ENCODE measurements at regions not wholly inside any gene's neighbourhood (a gene's known extent, or its start where the extent isn't known, plus 50 kb on each side); places are given as distances from the start of the nearest gene placed in this dataset.
A peak's percentile ranks its signal among the peaks of the same experiment; 100 is the strongest.

DNA sequence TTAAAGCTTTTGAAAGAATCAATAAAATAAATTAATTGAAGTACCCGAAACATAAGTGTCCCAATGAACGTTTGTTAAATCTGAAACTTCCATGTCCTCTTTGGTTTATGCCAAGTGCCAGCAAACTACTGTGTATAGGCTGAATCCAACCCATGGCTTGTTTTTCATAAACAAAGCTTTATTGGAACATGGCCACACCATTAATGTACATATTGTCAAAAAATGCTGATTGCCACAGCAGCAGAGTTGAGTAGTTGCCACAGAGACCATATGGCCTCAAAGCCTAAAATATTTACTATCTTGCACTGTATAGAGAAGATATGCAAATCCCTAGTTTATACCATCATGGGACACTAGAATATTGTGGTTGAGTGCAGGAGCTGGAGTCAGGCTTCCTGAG lies 406.1 kb downstream of the MAFB start:
- H3K27ac ChIP-seq (ENCODE audit: low read depth in 2 of 2, low read length in 2 of 2): no peak overlapping the region

DNA sequence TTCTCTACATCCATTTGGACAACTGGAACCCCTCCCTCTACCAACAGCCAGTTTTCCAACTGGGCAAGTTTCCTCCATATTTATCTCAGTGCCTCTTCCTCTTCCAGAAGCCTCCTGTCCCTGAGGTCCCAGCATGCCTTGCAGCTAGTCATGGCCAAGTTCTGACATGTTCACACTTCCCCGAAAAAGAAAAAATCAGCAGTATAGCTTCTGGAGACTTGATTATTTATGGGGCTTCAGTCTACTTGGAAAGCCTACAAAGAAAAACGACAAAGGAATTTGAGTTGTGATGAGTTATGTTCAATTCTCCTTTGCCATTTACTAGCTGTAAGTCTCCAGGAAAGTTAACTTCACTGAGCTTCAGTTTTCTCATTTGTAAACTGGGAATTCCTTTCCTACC lies 406.5 kb downstream of the MAFB start:
- peak in 2 of 5 donors; percentile 52 to 80 for DNase-seq
- H3K9me3 ChIP-seq (ENCODE audit: control insufficient read depth in 2 of 3, insufficient read depth in 1 of 3, low read length in 3 of 3): no peaks in the 10 kb centered on the region
- no peak overlapping the region for H3K9ac ChIP-seq (ENCODE audit: low read length in 3 of 3)
- no peaks in the 10 kb centered on the region for H3K27me3 ChIP-seq (ENCODE audit: control insufficient read depth, insufficient read depth, low read length)
- TF ChIP-seq, protein P1, sequence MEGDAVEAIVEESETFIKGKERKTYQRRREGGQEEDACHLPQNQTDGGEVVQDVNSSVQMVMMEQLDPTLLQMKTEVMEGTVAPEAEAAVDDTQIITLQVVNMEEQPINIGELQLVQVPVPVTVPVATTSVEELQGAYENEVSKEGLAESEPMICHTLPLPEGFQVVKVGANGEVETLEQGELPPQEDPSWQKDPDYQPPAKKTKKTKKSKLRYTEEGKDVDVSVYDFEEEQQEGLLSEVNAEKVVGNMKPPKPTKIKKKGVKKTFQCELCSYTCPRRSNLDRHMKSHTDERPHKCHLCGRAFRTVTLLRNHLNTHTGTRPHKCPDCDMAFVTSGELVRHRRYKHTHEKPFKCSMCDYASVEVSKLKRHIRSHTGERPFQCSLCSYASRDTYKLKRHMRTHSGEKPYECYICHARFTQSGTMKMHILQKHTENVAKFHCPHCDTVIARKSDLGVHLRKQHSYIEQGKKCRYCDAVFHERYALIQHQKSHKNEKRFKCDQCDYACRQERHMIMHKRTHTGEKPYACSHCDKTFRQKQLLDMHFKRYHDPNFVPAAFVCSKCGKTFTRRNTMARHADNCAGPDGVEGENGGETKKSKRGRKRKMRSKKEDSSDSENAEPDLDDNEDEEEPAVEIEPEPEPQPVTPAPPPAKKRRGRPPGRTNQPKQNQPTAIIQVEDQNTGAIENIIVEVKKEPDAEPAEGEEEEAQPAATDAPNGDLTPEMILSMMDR (IDR thresholded peaks at IDR 0.05; ENCODE audit: borderline replicate concordance, extremely low read depth, insufficient read depth): no peak
- H3K4me3 ChIP-seq (ENCODE audit: low read length in 3 of 3): no peak overlapping the region
- intact Hi-C loops (cut with DNase I): no loop called here
- H3K4me1 ChIP-seq (ENCODE audit: control insufficient read depth in 2 of 3, insufficient read depth in 2 of 3, low read depth in 1 of 3, low read length in 3 of 3): no peaks in the 10 kb centered on the region
- no peak overlapping the region for H3K27ac ChIP-seq (ENCODE audit: low read depth in 2 of 2, low read length in 2 of 2)
- H3K36me3 ChIP-seq (ENCODE audit: control insufficient read depth in 2 of 3, insufficient read depth in 3 of 3, low read length in 3 of 3): no peaks in the 10 kb centered on the region
- FAIRE-seq: no peak

More for the DNA sequence above, 406.1 kb downstream of the MAFB start:
- Histone ChIP-seq H3K36me3 (ENCODE audit: control insufficient read depth in 2 of 3, insufficient read depth in 3 of 3, low read length in 3 of 3) (no peaks in the 10 kb centered on the region), H3K4me3 (ENCODE audit: low read length in 3 of 3) (no peak overlapping the region), H3K9me3 (ENCODE audit: control insufficient read depth in 2 of 3, insufficient read depth in 1 of 3, low read length in 3 of 3) (no peaks in the 10 kb centered on the region), H3K9ac (ENCODE audit: low read length in 3 of 3) (no peak overlapping the region), H3K4me1 (ENCODE audit: control insufficient read depth in 2 of 3, insufficient read depth in 2 of 3, low read depth in 1 of 3, low read length in 3 of 3) (no peaks in the 10 kb centered on the region), H3K27me3 (ENCODE audit: control insufficient read depth, insufficient read depth, low read length) (no peaks in the 10 kb centered on the region)
- intact Hi-C loops (cut with DNase I): no loop called here
- FAIRE-seq (no peak), DNase-seq (no peak)
- TF ChIP-seq, protein P1 (IDR thresholded peaks at IDR 0.05; ENCODE audit: borderline replicate concordance, extremely low read depth, insufficient read depth): no peak

DNA sequence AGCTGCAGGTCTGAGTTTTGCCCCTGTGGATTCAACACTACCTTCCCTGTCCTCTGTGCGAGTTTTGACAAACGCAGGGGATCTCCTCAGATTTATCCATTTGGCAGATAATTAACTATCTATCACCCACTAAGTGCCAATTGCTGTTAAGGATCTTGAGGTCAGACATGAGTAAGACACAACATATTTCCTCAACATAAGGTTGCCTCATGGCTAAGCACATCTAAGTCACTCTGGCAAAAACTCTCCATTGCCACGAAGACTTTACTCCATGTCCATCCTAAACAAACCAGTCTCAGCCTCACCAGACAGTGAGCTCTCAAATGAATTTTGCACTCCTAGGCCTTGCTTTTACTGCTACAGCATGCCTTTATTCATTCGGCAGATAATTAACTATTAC lies 408.4 kb downstream of the MAFB start:
- intact Hi-C loops (cut with DNase I): no loop called here
- no peak overlapping the region for H3K27ac ChIP-seq (ENCODE audit: low read depth in 2 of 2, low read length in 2 of 2)

More for the DNA sequence above, 408.4 kb downstream of the MAFB start:
- Histone ChIP-seq H3K9ac (ENCODE audit: low read length in 3 of 3) (no peak overlapping the region), H3K9me3 (ENCODE audit: control insufficient read depth in 2 of 3, insufficient read depth in 1 of 3, low read length in 3 of 3) (no peaks in the 10 kb centered on the region), H3K36me3 (ENCODE audit: control insufficient read depth in 2 of 3, insufficient read depth in 3 of 3, low read length in 3 of 3) (no peaks in the 10 kb centered on the region), H3K27me3 (ENCODE audit: control insufficient read depth, insufficient read depth, low read length) (no peaks in the 10 kb centered on the region), H3K4me3 (ENCODE audit: low read length in 3 of 3) (no peak overlapping the region), H3K4me1 (ENCODE audit: control insufficient read depth in 2 of 3, insufficient read depth in 2 of 3, low read depth in 1 of 3, low read length in 3 of 3) (no peaks in the 10 kb centered on the region)
- no peak for FAIRE-seq
- DNase-seq: no peak
- TF ChIP-seq, protein P1 (IDR thresholded peaks at IDR 0.05; ENCODE audit: borderline replicate concordance, extremely low read depth, insufficient read depth): no peak

Data from kidney (tissue), 13 donors.